H9 (cell line): ENCODE measurements at regions not wholly inside any gene's neighbourhood (a gene's known extent, or its start where the extent isn't known, plus 50 kb on each side); places are given as distances from the start of the nearest gene placed in this dataset.

ENCODE experiments used
- DNase-seq: peaks from one replicate; pipeline ENCODE4 v3.0.0-alpha.2; 2017
- H2AFZ ChIP-seq: one replicate; pipeline ENCODE4 v1.6.1; 2013; ENCODE audit warnings: mild to moderate bottlenecking, low read length, control low read depth, moderate library complexity
- H2AK5ac ChIP-seq: 2 replicates; pipeline ENCODE4 v1.6.1; 2013; ENCODE audit warnings: low read length, control low read depth, mixed read lengths; ENCODE audit not compliant: insufficient read length
- H2BK120ac ChIP-seq: one replicate; pipeline ENCODE4 v1.6.1; 2013; ENCODE audit warnings: low read depth, mild to moderate bottlenecking, low read length, control low read depth, inconsistent platforms; ENCODE audit not compliant: poor library complexity, severe bottlenecking
- H2BK12ac ChIP-seq: 2 replicates; pipeline ENCODE4 v1.6.1; 2013; ENCODE audit warnings: low read length, control low read depth, mixed read lengths, low read depth; ENCODE audit not compliant: insufficient read length
- H2BK15ac ChIP-seq: 2 replicates; pipeline ENCODE4 v1.6.1; 2013; ENCODE audit warnings: low read depth, low read length, control low read depth
- H2BK20ac ChIP-seq: one replicate; pipeline ENCODE4 v1.6.1; 2013; ENCODE audit warnings: low read depth, mild to moderate bottlenecking, low read length, control low read depth, inconsistent platforms; ENCODE audit not compliant: poor library complexity, severe bottlenecking
- H2BK5ac ChIP-seq: 2 replicates; pipeline ENCODE4 v1.6.1; 2013; ENCODE audit warnings: low read length, control low read depth, mixed read lengths; ENCODE audit not compliant: insufficient read length
- H3K14ac ChIP-seq: 2 replicates; pipeline ENCODE4 v1.6.1; 2013; ENCODE audit warnings: low read length, control low read depth; ENCODE audit not compliant: insufficient read depth
- H3K18ac ChIP-seq: 2 replicates; pipeline ENCODE4 v1.6.1; 2013; ENCODE audit warnings: low read depth, mild to moderate bottlenecking, mixed read lengths, low read length, control low read depth; ENCODE audit not compliant: insufficient read length
- H3K23ac ChIP-seq: 2 replicates; pipeline ENCODE4 v1.6.1; 2013; ENCODE audit warnings: low read length, control low read depth, mixed read lengths, low read depth; ENCODE audit not compliant: insufficient read length
- H3K23me2 ChIP-seq: 2 replicates; pipeline ENCODE4 v1.6.1; 2013; ENCODE audit warnings: low read depth, mild to moderate bottlenecking, mixed read lengths, low read length, control low read depth; ENCODE audit not compliant: insufficient read length, poor library complexity, severe bottlenecking
- H3K27ac ChIP-seq: 2 replicates; pipeline ENCODE4 v1.5.1; 2013; ENCODE audit warnings: low read length, control low read depth, mixed read lengths, low read depth; ENCODE audit not compliant: insufficient read length
- H3K27me3 ChIP-seq: 2 replicates; pipeline ENCODE4 v1.6.1; 2013; ENCODE audit warnings: low read length, control low read depth, inconsistent platforms; ENCODE audit not compliant: insufficient read depth
- H3K4ac ChIP-seq: 2 replicates; pipeline ENCODE4 v1.6.1; 2013; ENCODE audit warnings: low read depth, mild to moderate bottlenecking, control low read depth, inconsistent platforms, low read length, moderate library complexity
- H3K4me1 ChIP-seq: 2 replicates; pipeline ENCODE4 v1.6.1; 2013; ENCODE audit warnings: low read length, control low read depth, inconsistent platforms; ENCODE audit not compliant: insufficient read depth
- H3K4me2 ChIP-seq: 2 replicates; pipeline ENCODE4 v1.6.1; 2013; ENCODE audit warnings: low read length, control low read depth, mixed read lengths; ENCODE audit not compliant: insufficient read length, insufficient read depth
- H3K56ac ChIP-seq: 2 replicates; pipeline ENCODE4 v1.6.1; 2013; ENCODE audit warnings: low read depth, mild to moderate bottlenecking, mixed read lengths, low read length, control low read depth; ENCODE audit not compliant: insufficient read length
- H3K79me1 ChIP-seq: 2 replicates; pipeline ENCODE4 v1.6.1; 2013; ENCODE audit warnings: low read depth, mild to moderate bottlenecking, moderate library complexity, low read length, control low read depth, inconsistent platforms; ENCODE audit not compliant: insufficient read depth, poor library complexity, severe bottlenecking
- H3K79me2 ChIP-seq: 2 replicates; pipeline ENCODE4 v1.6.1; 2013; ENCODE audit warnings: low read length, control low read depth, inconsistent platforms; ENCODE audit not compliant: insufficient read depth
- H3K9ac ChIP-seq: 2 replicates; pipeline ENCODE4 v1.6.1; 2013; ENCODE audit warnings: low read length, control low read depth, mixed read lengths; ENCODE audit not compliant: insufficient read length; ENCODE audit errors: extremely low read depth
- H3K9me3 ChIP-seq: one replicate; pipeline ENCODE4 v1.6.1; 2013; ENCODE audit warnings: low read depth, low read length, inconsistent platforms; ENCODE audit not compliant: control insufficient read depth
- H3T11ph ChIP-seq: one replicate; pipeline ENCODE4 v1.6.1; 2013; ENCODE audit warnings: mild to moderate bottlenecking, low read length, control low read depth, inconsistent platforms
- H4K20me1 ChIP-seq: one replicate; pipeline ENCODE4 v1.6.1; 2013; ENCODE audit not compliant: control insufficient read depth, insufficient read length, insufficient read depth
- H4K5ac ChIP-seq: 2 replicates; pipeline ENCODE4 v1.6.1; 2013; ENCODE audit warnings: low read depth, mild to moderate bottlenecking, mixed read lengths, low read length, control low read depth; ENCODE audit not compliant: insufficient read length
- H4K8ac ChIP-seq: replicated peaks from 2 replicates; pipeline ENCODE4 v1.6.1; 2013; ENCODE audit warnings: low read length, control low read depth, mixed read lengths, low read depth; ENCODE audit not compliant: insufficient read length
- H4K91ac ChIP-seq: 2 replicates; pipeline ENCODE4 v1.6.1; 2013; ENCODE audit warnings: low read depth, mild to moderate bottlenecking, moderate library complexity, mixed read lengths, low read length, control low read depth; ENCODE audit not compliant: insufficient read length
- H3K27ac Mint-ChIP-seq, 3 experiments: 2 replicates in 2 of 3; 3 replicates in 1 of 3; pipeline ENCODE4 v1.8.0; 2020 to 2021; ENCODE audit warnings: mixed read lengths in 3 of 3, mild to moderate bottlenecking in 1 of 3, moderate library complexity in 1 of 3
- H3K27me3 Mint-ChIP-seq: 2 replicates; pipeline ENCODE4 v1.8.0; 2021; ENCODE audit warnings: low read depth, mild to moderate bottlenecking, moderate library complexity, mixed read lengths
- H3K36me3 Mint-ChIP-seq, 3 experiments: 2 replicates in 2 of 3; 3 replicates in 1 of 3; pipeline ENCODE4 v1.8.0; 2020 to 2021; ENCODE audit warnings: low read depth in 3 of 3, mixed read lengths in 3 of 3; ENCODE audit not compliant: insufficient read depth in 1 of 3
- H3K4me1 Mint-ChIP-seq, 2 experiments: 2 replicates each; pipeline ENCODE4 v1.8.0; 2020; ENCODE audit warnings: mixed read lengths in 2 of 2
- H3K4me3 Mint-ChIP-seq, 2 experiments: 2 replicates in 1 of 2; 3 replicates in 1 of 2; pipeline ENCODE4 v1.8.0; 2020 to 2021; ENCODE audit warnings: mild to moderate bottlenecking in 2 of 2, mixed read lengths in 2 of 2, moderate library complexity in 1 of 2
- H3K9me3 Mint-ChIP-seq, 2 experiments: 2 replicates in 1 of 2; 3 replicates in 1 of 2; pipeline ENCODE4 v1.8.0; 2020; ENCODE audit warnings: mild to moderate bottlenecking in 2 of 2, mixed read lengths in 2 of 2, moderate library complexity in 1 of 2
- CTCF ChIP-seq: fragments of 200-600 bp; sonication (generic); conservative IDR thresholded peaks from 3 replicates; pipeline ENCODE4 v1.8.0; 2021; ENCODE audit warnings: antibody characterized with exemption, mild to moderate bottlenecking
- WGBS: extraction: QIAGEN DNeasy Blood & Tissue Kit; methylation state at CpG from one replicate; pipeline ENCODE4 v1.1.7; 2013; ENCODE audit warnings: missing lambda C conversion rate, low lambda C conversion rate, mixed read lengths; ENCODE audit not compliant: insufficient read length; ENCODE audit errors: extremely low coverage; 5-methylcytosine and 5-hydroxymethylcytosine counted together

- no peak overlapping the region for H2BK15ac ChIP-seq
- H2BK12ac ChIP-seq = no peak overlapping the region
- no peak overlapping the region for H2AK5ac ChIP-seq
- H3K9ac ChIP-seq = no peak overlapping the region
- H4K8ac ChIP-seq = no peak overlapping the region
- H3K18ac ChIP-seq = no peak overlapping the region
- H3K79me2 ChIP-seq = no peaks in the 10 kb centered on the region
- H3K27me3 ChIP-seq = no peaks in the 10 kb centered on the region
- WGBS = no CpG with 5 or more reads among the region's 2 CpGs
- no peak overlapping the region for H3T11ph ChIP-seq
- no peaks in the 10 kb centered on the region for H3K23me2 ChIP-seq
- no peaks in the 10 kb centered on the region for H3K79me1 ChIP-seq
- no peak overlapping the region for H2BK120ac ChIP-seq
- no peak overlapping the region for H4K5ac ChIP-seq
- Mint-ChIP-seq H3K9me3 (no peaks in the 10 kb centered on the region; a peak in 3 of 5 replicates), H3K4me1 (peaks cover 7 to 10% of the 10 kb centered on the region in 2 experiments; a peak in 1 of 4 replicates), H3K27me3 (no peaks in the 10 kb centered on the region), H3K4me3 (no peak overlapping the region), H3K36me3 (no peaks in the 10 kb centered on the region; a peak in 2 of 7 replicates), H3K27ac (no peak overlapping the region)
- no peak overlapping the region for H3K27ac ChIP-seq
- H2BK5ac ChIP-seq = no peak overlapping the region
- H3K56ac ChIP-seq = no peak overlapping the region
- no peak for DNase-seq
- no peak for TF ChIP-seq CTCF
- no peak overlapping the region for H4K91ac ChIP-seq
- no peak overlapping the region for H2BK20ac ChIP-seq
- no peak overlapping the region for H3K14ac ChIP-seq
- no peak overlapping the region for H3K23ac ChIP-seq
- H2AFZ ChIP-seq = no peak overlapping the region
- H4K20me1 ChIP-seq = no peaks in the 10 kb centered on the region
- H3K9me3 ChIP-seq = no peaks in the 10 kb centered on the region
- no peak overlapping the region for H3K4ac ChIP-seq
- no peak overlapping the region for H3K4me2 ChIP-seq
- H3K4me1 ChIP-seq = no peaks in the 10 kb centered on the region
Measured at GRCh38 chr10:46224414-46224682, 62.4 kb upstream of the ANTXRL start.
